Peyer's patch (tissue), 4 donors: ENCODE measurements at regions not wholly inside any gene's neighbourhood (a gene's known extent, or its start where the extent isn't known, plus 50 kb on each side); places are given as distances from the start of the nearest gene placed in this dataset.

Experiments
- DNase-seq, 3 donors: peaks; one replicate each; pipeline ENCODE4 v3.0.0-alpha.2; 2017 to 2019
- H3K27ac ChIP-seq, 4 donors: fragments of 200-600 bp; sonication (generic); one replicate each; pipeline ENCODE4 v1.5.1; 2016 to 2019
- H3K27me3 ChIP-seq, 2 donors: fragments of 200-600 bp; sonication (generic); one replicate each; pipeline ENCODE4 v1.5.1; 2019
- H3K36me3 ChIP-seq, 3 donors: fragments of 200-600 bp; sonication (generic); one replicate each; pipeline ENCODE4 v1.5.1; 2016 to 2019
- H3K4me1 ChIP-seq, 4 donors: fragments of 200-600 bp; sonication (generic); one replicate each; pipeline ENCODE4 v1.5.1; 2016 to 2019
- H3K4me3 ChIP-seq, 4 donors: fragments of 200-600 bp; sonication (generic); 1 replicate in 3 of 4; 2 replicates in 1 of 4; pipeline ENCODE4 v1.5.1; 2016 to 2019; ENCODE audit warnings: mild to moderate bottlenecking in 1 of 4
- H3K9me3 ChIP-seq, 4 donors: fragments of 200-600 bp; sonication (generic); one replicate each; pipeline ENCODE4 v1.5.1; 2016 to 2019; ENCODE audit warnings: mild to moderate bottlenecking in 1 of 4
- CTCF ChIP-seq, 6 experiments: fragments of 450-650 bp in 4 of 6; fragments of 200-600 bp in 2 of 6; sonication (generic) in 1 of 6; IDR thresholded peaks; one replicate each; pipeline ENCODE4 v1.5.1; 2017 to 2019; ENCODE audit warnings: antibody characterized with exemption in 6 of 6, mild to moderate bottlenecking in 3 of 6, moderate library complexity in 1 of 6
- POLR2A ChIP-seq, 2 donors: fragments of 450-650 bp; IDR thresholded peaks; one replicate each; pipeline ENCODE4 v1.5.1; 2017; ENCODE audit warnings: antibody characterized with exemption in 2 of 2, mild to moderate bottlenecking in 2 of 2, moderate library complexity in 2 of 2

DNA sequence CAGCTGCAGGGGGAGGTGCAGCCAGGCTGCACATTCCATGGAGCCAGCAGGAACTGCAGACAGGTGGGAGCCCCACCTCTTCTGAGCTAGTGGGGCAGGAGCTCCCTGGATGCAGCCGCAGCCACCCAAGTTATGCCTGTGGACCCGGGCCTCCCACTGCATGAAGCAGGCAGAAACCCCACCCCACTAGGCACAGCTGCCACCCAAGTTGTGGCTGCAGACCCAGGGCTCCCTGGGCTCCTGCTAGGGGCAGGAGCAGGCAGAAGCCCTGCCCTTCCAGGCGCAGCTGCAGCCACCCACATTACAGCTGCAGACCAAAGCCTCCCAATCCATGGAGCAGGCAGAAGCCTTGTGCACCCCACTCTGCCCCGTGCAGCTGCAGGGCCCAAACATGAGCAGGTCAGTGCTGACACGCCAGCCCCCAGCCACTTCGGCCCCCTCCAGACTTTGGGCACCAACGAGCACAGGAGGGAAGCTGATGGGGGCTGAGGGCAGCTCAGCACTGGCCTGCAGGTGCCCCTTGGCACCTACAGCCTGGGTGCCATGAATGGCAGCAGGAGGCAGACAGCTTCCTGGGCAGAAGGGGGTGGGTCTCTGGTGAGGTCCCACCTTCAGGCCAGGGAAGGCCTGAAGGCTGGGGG, 106.9 kb downstream of the C9orf50 start:
- TF ChIP-seq CTCF (IDR thresholded peaks at IDR 0.05) (no peak), POLR2A (IDR thresholded peaks at IDR 0.05) (no peak)
- H3K27me3 ChIP-seq: no peaks in the 10 kb centered on the region
- no peak for DNase-seq
- H3K36me3 ChIP-seq: no peaks in the 10 kb centered on the region
- H3K4me3 ChIP-seq: no peak overlapping the region
- H3K27ac ChIP-seq: no peak overlapping the region
- no peaks in the 10 kb centered on the region for H3K4me1 ChIP-seq
- H3K9me3 ChIP-seq: peaks cover 0 to 17% (median 6%) of the 10 kb centered on the region in 4 donors

DNA sequence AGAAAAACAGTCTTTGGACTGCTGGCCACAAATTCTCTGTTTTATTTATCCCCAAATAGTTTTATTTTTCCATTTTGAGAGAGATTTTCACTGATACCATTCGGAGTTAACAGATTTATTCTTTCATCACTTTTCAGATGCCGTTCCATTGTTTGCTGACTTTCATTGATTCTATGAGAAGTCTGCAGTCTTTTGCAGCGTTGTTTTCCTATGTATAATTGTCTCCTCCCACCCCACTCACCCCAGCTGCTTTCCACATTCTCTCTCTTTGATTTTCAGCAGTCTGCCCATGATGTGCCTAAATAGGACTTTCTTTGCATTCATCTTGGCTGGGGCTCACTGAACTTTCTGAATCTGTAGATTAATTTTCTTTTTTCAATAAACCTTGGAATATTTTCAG, 107.6 kb downstream of the C9orf50 start:
- Histone ChIP-seq H3K4me1 (no peaks in the 10 kb centered on the region), H3K27me3 (no peaks in the 10 kb centered on the region), H3K4me3 (no peak overlapping the region), H3K27ac (no peak overlapping the region), H3K36me3 (no peaks in the 10 kb centered on the region), H3K9me3 (peaks cover 0 to 17% (median 6%) of the 10 kb centered on the region in 4 donors)
- no peak for DNase-seq
- TF ChIP-seq CTCF (IDR thresholded peaks at IDR 0.05) (no peak), POLR2A (IDR thresholded peaks at IDR 0.05) (no peak)

GRCh38 chr9:129511285-129511900, 109.5 kb downstream of the C9orf50 start:
- H3K36me3 ChIP-seq: no peaks in the 10 kb centered on the region
- no peak overlapping the region for H3K4me3 ChIP-seq
- no peaks in the 10 kb centered on the region for H3K27me3 ChIP-seq
- H3K4me1 ChIP-seq: no peaks in the 10 kb centered on the region
- H3K27ac ChIP-seq: no peak overlapping the region
- no peak for TF ChIP-seq POLR2A (IDR thresholded peaks at IDR 0.05)
- no peak for TF ChIP-seq CTCF (IDR thresholded peaks at IDR 0.05)
- DNase-seq: no peak
- H3K9me3 ChIP-seq: peaks cover 0 to 17% (median 6%) of the 10 kb centered on the region in 4 donors

GRCh38 chr9:129509533-129509928, 111.4 kb downstream of the C9orf50 start:
- H3K27ac ChIP-seq: no peak overlapping the region
- DNase-seq: no peak
- H3K4me1 ChIP-seq: no peaks in the 10 kb centered on the region
- no peak overlapping the region for H3K4me3 ChIP-seq
- H3K36me3 ChIP-seq: no peaks in the 10 kb centered on the region
- no peak for TF ChIP-seq CTCF (IDR thresholded peaks at IDR 0.05)
- TF ChIP-seq POLR2A (IDR thresholded peaks at IDR 0.05): no peak
- H3K27me3 ChIP-seq: no peaks in the 10 kb centered on the region
- H3K9me3 ChIP-seq: peaks cover 0 to 11% (median 4%) of the 10 kb centered on the region in 4 donors

DNA sequence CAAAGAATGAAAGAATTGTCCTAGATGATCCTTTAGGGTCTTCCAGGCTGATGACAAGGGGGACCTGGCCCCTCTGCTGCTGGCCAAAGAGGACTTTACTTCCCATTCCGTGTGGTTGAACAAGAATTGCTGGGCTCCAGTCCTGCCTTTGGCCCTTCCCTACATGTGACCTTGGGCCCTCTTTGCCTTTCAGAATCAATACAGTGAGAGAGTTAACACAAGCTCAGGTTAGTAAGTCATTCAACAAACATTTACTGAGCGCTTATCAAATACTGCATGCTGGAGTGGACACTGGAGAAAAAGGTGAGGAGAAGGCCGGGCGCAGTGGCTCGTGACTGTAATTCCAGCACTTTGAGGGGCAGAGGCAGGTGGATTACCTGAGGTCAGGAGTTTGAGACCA, 113.1 kb downstream of the C9orf50 start:
- TF ChIP-seq POLR2A (IDR thresholded peaks at IDR 0.05): no peak
- TF ChIP-seq CTCF (IDR thresholded peaks at IDR 0.05): no peak
- H3K4me3 ChIP-seq: no peak overlapping the region
- no peak for DNase-seq

More for the DNA sequence above, 113.1 kb downstream of the C9orf50 start:
- Histone ChIP-seq H3K4me1 (no peaks in the 10 kb centered on the region), H3K9me3 (no peaks in the 10 kb centered on the region), H3K36me3 (no peaks in the 10 kb centered on the region), H3K27ac (no peak overlapping the region), H3K27me3 (no peaks in the 10 kb centered on the region)
